NCI-H345 treated with DMSO at 0.1 percent for 48 hours (cell line): ENCODE measurements at regions not wholly inside any gene's neighbourhood (a gene's known extent, or its start where the extent isn't known, plus 50 kb on each side); places are given as distances from the start of the nearest gene placed in this dataset.

Experiments used
- DNase-seq: peaks from one replicate; lab custom pipeline; 2025; ENCODE audit not compliant: unreplicated experiment; lab: John Stamatoyannopoulos, UW

GRCh38 chr5:77846422-77847128 lies 70.4 kb upstream of the TBCA start:
- DNase-seq: no peak

- no peak for DNase-seq
Observed at GRCh38 chr5:77845324-77845646, 69.1 kb upstream of the TBCA start.

GRCh38 chr5:77844623-77845323 lies 68.6 kb upstream of the TBCA start:
- no peak for DNase-seq

GRCh38 chr5:77844373-77844622 lies 68.2 kb upstream of the TBCA start:
- no peak for DNase-seq

- no peak for DNase-seq
Observed at GRCh38 chr5:77843570-77844372, 67.6 kb upstream of the TBCA start.

GRCh38 chr5:77842243-77842642 lies 66.1 kb upstream of the TBCA start:
- no peak for DNase-seq

GRCh38 chr5:77841616-77842015 lies 65.5 kb upstream of the TBCA start:
- no peak for DNase-seq

- DNase-seq: no peak
Observed at GRCh38 chr5:77840930-77841329, 64.8 kb upstream of the TBCA start.

- no peak for DNase-seq
Observed at GRCh38 chr5:77839691-77840090, 63.6 kb upstream of the TBCA start.

- DNase-seq: no peak
Observed at GRCh38 chr5:77832938-77833337, 56.8 kb upstream of the TBCA start.

GRCh38 chr5:77832166-77832770 lies 56.1 kb upstream of the TBCA start:
- DNase-seq: no peak

GRCh38 chr5:77828445-77828844 lies 52.3 kb upstream of the TBCA start:
- DNase-seq: no peak
